OCI-LY1 (cell line): ENCODE measurements at regions not wholly inside any gene's neighbourhood (a gene's known extent, or its start where the extent isn't known, plus 50 kb on each side); places are given as distances from the start of the nearest gene placed in this dataset.
"Not testable (repeated sequence)": the region's sequence is repeated elsewhere in the genome, so short reads cannot be mapped to it uniquely, and the experiment has no call there.

ENCODE experiments used
- H2AFZ ChIP-seq: fragments of 200-600 bp; sonication (generic), shearing (Covaris generic); 2 replicates; pipeline ENCODE4 v1.6.0; 2014; ENCODE audit warnings: antibody characterized with exemption, mild to moderate bottlenecking, low read length
- H3F3A ChIP-seq: fragments of 200-600 bp; sonication (generic), shearing (Covaris generic); 2 replicates; pipeline ENCODE4 v1.6.0; 2014; ENCODE audit warnings: mild to moderate bottlenecking, antibody characterized with exemption, low read length, moderate library complexity; ENCODE audit not compliant: insufficient read depth
- H3K27ac ChIP-seq: fragments of 200-600 bp; sonication (generic); 2 replicates; pipeline ENCODE4 v1.5.1; 2014; ENCODE audit warnings: low read length, mixed run types, mild to moderate bottlenecking, low read depth; ENCODE audit not compliant: poor library complexity, severe bottlenecking
- H3K27me3 ChIP-seq: fragments of 200-600 bp; sonication (generic); 2 replicates; pipeline ENCODE4 v1.6.0; 2014; ENCODE audit warnings: antibody characterized with exemption, mild to moderate bottlenecking, low read length, moderate library complexity; ENCODE audit not compliant: insufficient read depth
- H3K36me3 ChIP-seq: fragments of 200-600 bp; sonication (generic); 2 replicates; pipeline ENCODE4 v1.6.1; 2014; ENCODE audit warnings: mild to moderate bottlenecking, antibody characterized with exemption, low read length, moderate library complexity, mixed read lengths; ENCODE audit not compliant: insufficient read depth
- H3K4me1 ChIP-seq: fragments of 200-600 bp; sonication (generic); 2 replicates; pipeline ENCODE4 v1.5.1; 2014; ENCODE audit warnings: mild to moderate bottlenecking, low read length, moderate library complexity; ENCODE audit not compliant: insufficient read depth, severe bottlenecking
- H3K4me2 ChIP-seq: fragments of 200-600 bp; sonication (generic), shearing (Covaris generic); 2 replicates; pipeline ENCODE4 v1.6.1; 2014; ENCODE audit warnings: low read length
- H3K4me3 ChIP-seq: fragments of 200-600 bp; sonication (generic); 2 replicates; pipeline ENCODE4 v1.5.1; 2014; ENCODE audit warnings: low read length, low read depth, mild to moderate bottlenecking, mixed read lengths; ENCODE audit not compliant: poor library complexity, severe bottlenecking
- H3K79me2 ChIP-seq: fragments of 200-600 bp; shearing (Covaris generic); 2 replicates; pipeline ENCODE4 v1.6.1; 2016; ENCODE audit warnings: mixed run types, low read length, mixed read lengths; ENCODE audit not compliant: insufficient read depth
- H3K9ac ChIP-seq: fragments of 200-600 bp; sonication (generic), shearing (Covaris generic); 2 replicates; pipeline ENCODE4 v1.6.1; 2014; ENCODE audit warnings: mild to moderate bottlenecking, low read length, mixed read lengths
- H3K9me2 ChIP-seq: fragments of 200-600 bp; sonication (generic), shearing (Covaris generic); 2 replicates; pipeline ENCODE4 v1.6.1; 2014; ENCODE audit warnings: low read depth, mild to moderate bottlenecking, low read length, mixed read lengths
- H3K9me3 ChIP-seq: fragments of 200-600 bp; shearing (Covaris generic); 2 replicates; pipeline ENCODE4 v1.6.1; 2014; ENCODE audit warnings: low read length, mixed read lengths
- H4K20me1 ChIP-seq: fragments of 200-600 bp; sonication (generic), shearing (Covaris generic); 2 replicates; pipeline ENCODE4 v1.6.0; 2016; ENCODE audit warnings: mild to moderate bottlenecking, low read length; ENCODE audit not compliant: insufficient read depth
- CTCF ChIP-seq: fragments of 200-600 bp; sonication (generic), shearing (Covaris generic); IDR thresholded peaks from 2 replicates; pipeline ENCODE4 v1.5.1; 2017; ENCODE audit warnings: mild to moderate bottlenecking, antibody characterized with exemption, low read length, moderate library complexity, mixed read lengths
- EZH2 ChIP-seq: fragments of 200-600 bp; sonication (generic), shearing (Covaris generic); IDR thresholded peaks from 2 replicates; pipeline ENCODE4 v1.8.0; 2017; ENCODE audit warnings: borderline replicate concordance, mixed run types, mild to moderate bottlenecking, antibody characterized with exemption, low read length, moderate library complexity, mixed read lengths

GRCh38 chr20:25774203-25774602 lies 77.5 kb upstream of the ZNF337 start:
- not testable (repeated sequence) for H3K9ac ChIP-seq, H3K9me2 ChIP-seq, H3F3A ChIP-seq, H3K4me3 ChIP-seq, H2AFZ ChIP-seq, H3K4me1 ChIP-seq, H3K4me2 ChIP-seq, H4K20me1 ChIP-seq, H3K27ac ChIP-seq, H3K9me3 ChIP-seq, H3K79me2 ChIP-seq, H3K27me3 ChIP-seq, H3K36me3 ChIP-seq

- H4K20me1 ChIP-seq, H3K79me2 ChIP-seq, H3K9ac ChIP-seq, H3K27me3 ChIP-seq, H2AFZ ChIP-seq, H3K9me3 ChIP-seq, H3K27ac ChIP-seq, H3F3A ChIP-seq, H3K4me1 ChIP-seq, H3K4me2 ChIP-seq, H3K9me2 ChIP-seq, H3K4me3 ChIP-seq, H3K36me3 ChIP-seq: not testable (repeated sequence)
These were observed 75.8 kb upstream of the ZNF337 start for GRCh38 chr20:25772437-25772836.

GRCh38 chr20:25771818-25772217 lies 75.2 kb upstream of the ZNF337 start:
- H3K9me2 ChIP-seq, H3K79me2 ChIP-seq, H3K4me1 ChIP-seq, H3K27ac ChIP-seq, H3K4me2 ChIP-seq, H3K4me3 ChIP-seq, H4K20me1 ChIP-seq, H3K9ac ChIP-seq, H3F3A ChIP-seq, H2AFZ ChIP-seq, H3K36me3 ChIP-seq, H3K9me3 ChIP-seq, H3K27me3 ChIP-seq: not testable (repeated sequence)

GRCh38 chr20:25761596-25761995 lies 64.9 kb upstream of the ZNF337 start:
- Histone ChIP-seq H3F3A (no peaks in the 10 kb centered on the region), H3K9me2 (no peaks in the 10 kb centered on the region), H3K79me2 (no peaks in the 10 kb centered on the region), H3K4me3 (no peak overlapping the region), H3K4me2 (no peak overlapping the region), H4K20me1 (no peaks in the 10 kb centered on the region), H3K36me3 (no peaks in the 10 kb centered on the region), H3K4me1 (no peaks in the 10 kb centered on the region), H3K9me3 (no peaks in the 10 kb centered on the region), H2AFZ (no peak overlapping the region), H3K27ac (no peak overlapping the region), H3K27me3 (no peaks in the 10 kb centered on the region), H3K9ac (no peak overlapping the region)
- TF ChIP-seq EZH2 (no peak), CTCF (no peak)

GRCh38 chr20:25761046-25761445 lies 64.4 kb upstream of the ZNF337 start:
- not testable (repeated sequence) for H3K9me2 ChIP-seq, H3K79me2 ChIP-seq, H3F3A ChIP-seq, H2AFZ ChIP-seq, H4K20me1 ChIP-seq, H3K27me3 ChIP-seq, H3K36me3 ChIP-seq, H3K4me3 ChIP-seq, H3K4me2 ChIP-seq, H3K27ac ChIP-seq, H3K4me1 ChIP-seq, H3K9me3 ChIP-seq, H3K9ac ChIP-seq
